GM21447 (cell line): ENCODE measurements at regions not wholly inside any gene's neighbourhood (a gene's known extent, or its start where the extent isn't known, plus 50 kb on each side); places are given as distances from the start of the nearest gene placed in this dataset.

Experiments used
- ATAC-seq: cut with Tn5 transposase; IDR thresholded peaks from one replicate; pipeline ENCODE4 v1.9.1; 2021; ENCODE audit not compliant: unreplicated experiment

DNA sequence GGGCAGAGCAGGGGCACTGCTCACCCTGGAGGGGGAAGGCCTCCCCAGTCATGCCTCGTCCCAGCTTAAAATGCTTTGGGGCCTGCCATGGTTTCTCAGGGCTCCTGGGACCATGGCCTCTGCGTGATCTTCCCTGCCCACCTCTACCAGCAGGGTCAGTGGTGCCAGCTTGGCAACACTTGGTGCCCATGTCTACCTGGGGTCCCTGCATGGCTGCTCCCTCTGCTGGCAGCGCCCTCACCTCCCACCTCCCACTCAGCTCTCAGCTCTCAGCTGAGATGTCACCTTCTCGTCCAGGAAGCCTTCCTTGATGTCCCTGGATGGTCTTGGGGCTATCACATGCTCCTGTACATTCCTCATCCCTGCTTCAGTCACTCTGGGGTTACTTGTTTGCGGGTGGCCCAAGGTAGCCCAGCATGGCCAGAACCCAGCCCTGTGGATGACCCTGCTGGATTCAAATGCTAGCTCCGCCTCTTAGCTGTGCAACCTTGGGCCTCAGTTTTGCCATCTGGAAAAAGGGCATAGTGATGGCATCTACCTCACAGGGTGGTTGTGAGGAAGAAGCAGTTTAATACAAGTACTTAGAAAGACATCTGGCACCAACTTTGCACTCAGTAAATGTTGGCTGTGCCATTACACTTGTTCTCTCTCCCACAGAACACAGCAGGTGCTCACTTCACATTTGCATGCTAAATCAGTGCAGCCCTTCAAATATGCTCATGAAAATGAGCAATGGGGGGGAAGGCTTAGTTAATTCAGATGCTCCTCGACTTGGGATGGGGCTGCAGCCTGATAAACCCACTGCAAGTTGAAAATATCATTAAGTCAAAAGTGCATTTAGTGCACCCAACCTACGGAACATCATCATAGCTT lies 53.5 kb upstream of the PTPN1 start:
- no peak for ATAC-seq

GRCh38 chr20:50459124-50459918 lies 50.9 kb upstream of the PTPN1 start:
- ATAC-seq = no peak

GRCh38 chr20:50460115-50460607 lies 50.0 kb upstream of the PTPN1 start:
- no peak for ATAC-seq
